GM23338 (cell line): ENCODE measurements at regions not wholly inside any gene's neighbourhood (a gene's known extent, or its start where the extent isn't known, plus 50 kb on each side); places are given as distances from the start of the nearest gene placed in this dataset.

Experiments used
- ATAC-seq: fragments of 200-7000 bp; cut with Tn5 transposase; 3 replicates; pipeline ENCODE4 v1.9.1; 2020
- DNase-seq: peaks from one replicate; pipeline ENCODE4 v3.0.0-alpha.2; 2015; ENCODE audit warnings: low spot score
- H2AFZ ChIP-seq: fragments of 200-600 bp; sonication (generic); 2 replicates; pipeline ENCODE4 v1.8.0; 2016; ENCODE audit warnings: antibody characterized with exemption, mild to moderate bottlenecking, moderate library complexity
- H3F3A ChIP-seq: fragments of 200-600 bp; sonication (generic); replicated peaks from 2 replicates; pipeline ENCODE4 v1.8.0; 2017; ENCODE audit warnings: antibody characterized with exemption, mixed run types, low read depth
- H3K27ac ChIP-seq: fragments of 200-600 bp; sonication (generic); 2 replicates; pipeline ENCODE4 v1.6.1; 2016; ENCODE audit warnings: low read depth
- H3K27me3 ChIP-seq: fragments of 200-600 bp; sonication (generic); 2 replicates; pipeline ENCODE4 v1.8.0; 2016; ENCODE audit warnings: mild to moderate bottlenecking, mixed run types, moderate library complexity; ENCODE audit not compliant: insufficient read depth
- H3K36me3 ChIP-seq: fragments of 200-600 bp; sonication (generic); 2 replicates; pipeline ENCODE4 v1.8.0; 2016; ENCODE audit warnings: mild to moderate bottlenecking; ENCODE audit not compliant: insufficient read depth
- H3K4me1 ChIP-seq: fragments of 200-600 bp; sonication (generic); 2 replicates; pipeline ENCODE4 v1.8.0; 2016; ENCODE audit warnings: mild to moderate bottlenecking, moderate library complexity; ENCODE audit not compliant: insufficient read depth
- H3K4me2 ChIP-seq: fragments of 200-600 bp; sonication (generic); 2 replicates; pipeline ENCODE4 v1.7.1; 2017; ENCODE audit warnings: mixed run types
- H3K4me3 ChIP-seq: fragments of 200-600 bp; sonication (generic); 2 replicates; pipeline ENCODE4 v1.6.1; 2016; ENCODE audit warnings: mixed run types
- H3K79me2 ChIP-seq: fragments of 200-600 bp; sonication (generic); replicated peaks from 2 replicates; pipeline ENCODE4 v1.8.0; 2017; ENCODE audit warnings: mild to moderate bottlenecking; ENCODE audit not compliant: insufficient read depth
- H3K9me2 ChIP-seq: fragments of 200-600 bp; sonication (generic); 2 replicates; pipeline ENCODE4 v1.8.0; 2017; ENCODE audit not compliant: insufficient read depth
- H4K20me1 ChIP-seq: fragments of 200-600 bp; sonication (generic); replicated peaks from 2 replicates; pipeline ENCODE4 v1.8.0; 2017; ENCODE audit warnings: mild to moderate bottlenecking; ENCODE audit not compliant: insufficient read depth
- H3K27ac Mint-ChIP-seq: 2 replicates; pipeline ENCODE4 v1.8.0; 2020; ENCODE audit warnings: inconsistent platforms, mild to moderate bottlenecking, moderate library complexity, mixed read lengths
- H3K27me3 Mint-ChIP-seq: 3 replicates; pipeline ENCODE4 v1.8.0; 2022; ENCODE audit warnings: low read depth, mild to moderate bottlenecking, moderate library complexity, mixed read lengths, inconsistent platforms; ENCODE audit not compliant: insufficient read depth, poor library complexity
- H3K36me3 Mint-ChIP-seq: 3 replicates; pipeline ENCODE4 v1.8.0; 2021; ENCODE audit warnings: low read depth, mild to moderate bottlenecking, inconsistent platforms, moderate library complexity, mixed read lengths
- H3K4me1 Mint-ChIP-seq: 3 replicates; pipeline ENCODE4 v1.8.0; 2020; ENCODE audit warnings: mild to moderate bottlenecking, inconsistent platforms, mixed read lengths
- H3K4me3 Mint-ChIP-seq: 3 replicates; pipeline ENCODE4 v1.8.0; 2021; ENCODE audit warnings: moderate library complexity, mild to moderate bottlenecking, inconsistent platforms, mixed read lengths
- H3K9me3 Mint-ChIP-seq: 3 replicates; pipeline ENCODE4 v1.8.0; 2020; ENCODE audit warnings: moderate library complexity, mild to moderate bottlenecking, inconsistent platforms, mixed read lengths
- CREB1 ChIP-seq: fragments of 250-450 bp; sonication (Bioruptor Pico); IDR thresholded peaks from 2 replicates; pipeline ENCODE4 v1.5.0; 2020; ENCODE audit warnings: low read depth, mild to moderate bottlenecking, moderate library complexity
- CTCF ChIP-seq, 2 experiments: fragments of 200-600 bp in 1 of 2; sonication (generic) in 1 of 2; conservative IDR thresholded peaks; 2 replicates each; pipeline versions ENCODE4 v1.5.1 to v1.6.1; 2016 to 2017; ENCODE audit warnings: antibody characterized with exemption in 2 of 2, low read depth in 2 of 2, mild to moderate bottlenecking in 2 of 2, moderate library complexity in 1 of 2
- ETS1 ChIP-seq: IDR thresholded peaks from 2 replicates; pipeline ENCODE4 v1.6.1; 2016; ENCODE audit warnings: antibody characterized with exemption
- EZH2 ChIP-seq: fragments of 200-600 bp; sonication (generic); IDR thresholded peaks from one replicate; pipeline ENCODE4 v1.8.0; 2017; ENCODE audit warnings: antibody characterized with exemption, mild to moderate bottlenecking, low read depth; ENCODE audit not compliant: unreplicated experiment
- EZH2phosphoT487 ChIP-seq: fragments of 200-600 bp; sonication (generic); IDR thresholded peaks from one replicate; pipeline ENCODE4 v1.8.1; 2018; ENCODE audit warnings: antibody characterized with exemption; ENCODE audit not compliant: unreplicated experiment
- JUNB ChIP-seq: IDR thresholded peaks from one replicate; pipeline ENCODE4 v1.6.1; 2016; ENCODE audit warnings: antibody characterized with exemption; ENCODE audit not compliant: unreplicated experiment
- NANOG ChIP-seq: IDR thresholded peaks from 2 replicates; pipeline ENCODE4 v1.6.1; 2016; ENCODE audit warnings: antibody characterized with exemption, borderline replicate concordance
- POLR2AphosphoS5 ChIP-seq: IDR thresholded peaks from 2 replicates; pipeline ENCODE4 v1.6.1; 2016; ENCODE audit warnings: antibody characterized with exemption, low read depth
- STAT1 ChIP-seq: IDR thresholded peaks from one replicate; pipeline ENCODE4 v1.6.1; 2016; ENCODE audit warnings: antibody characterized with exemption; ENCODE audit not compliant: unreplicated experiment
- ZNF114 ChIP-seq: fragments of 250-450 bp; sonication (Bioruptor Pico); IDR thresholded peaks from 2 replicates; pipeline ENCODE4 v1.5.0; 2020; ENCODE audit warnings: mild to moderate bottlenecking, moderate library complexity
- ZNF331 ChIP-seq: fragments of 250-450 bp; sonication (Bioruptor Pico); IDR thresholded peaks from 2 replicates; pipeline ENCODE4 v1.5.0; 2020; ENCODE audit warnings: low read depth, mild to moderate bottlenecking, moderate library complexity
- TF ChIP-seq, protein P1 (sequence below): fragments of 250-450 bp; sonication (Bioruptor Pico); IDR thresholded peaks from 2 replicates; pipeline ENCODE4 v1.5.0; 2020; ENCODE audit warnings: mild to moderate bottlenecking, moderate library complexity
- TF ChIP-seq, protein P2 (sequence below): IDR thresholded peaks from one replicate; pipeline ENCODE4 v1.6.1; 2018; ENCODE audit warnings: antibody characterized with exemption; ENCODE audit not compliant: unreplicated experiment

- H3K4me3 ChIP-seq: no peak overlapping the region
- H3K9me2 ChIP-seq: no peaks in the 10 kb centered on the region
- H3K4me3 Mint-ChIP-seq: no peak overlapping the region
- H3F3A ChIP-seq: no peaks in the 10 kb centered on the region
- no peaks in the 10 kb centered on the region for H3K27me3 ChIP-seq
- no peak overlapping the region for H3K27ac ChIP-seq
- H3K4me2 ChIP-seq: no peak overlapping the region
- no peak for TF ChIP-seq CREB1 (CRISPR knock-in tag)
- TF ChIP-seq CTCF (conservative IDR thresholded peaks at IDR 0.05; ENCODE audit: low read depth in 2 of 2): no peak
- TF ChIP-seq POLR2AphosphoS5: no peak
- TF ChIP-seq NANOG: no peak
- no peak for TF ChIP-seq ETS1
- TF ChIP-seq JUNB: no peak
- TF ChIP-seq, protein P1, sequence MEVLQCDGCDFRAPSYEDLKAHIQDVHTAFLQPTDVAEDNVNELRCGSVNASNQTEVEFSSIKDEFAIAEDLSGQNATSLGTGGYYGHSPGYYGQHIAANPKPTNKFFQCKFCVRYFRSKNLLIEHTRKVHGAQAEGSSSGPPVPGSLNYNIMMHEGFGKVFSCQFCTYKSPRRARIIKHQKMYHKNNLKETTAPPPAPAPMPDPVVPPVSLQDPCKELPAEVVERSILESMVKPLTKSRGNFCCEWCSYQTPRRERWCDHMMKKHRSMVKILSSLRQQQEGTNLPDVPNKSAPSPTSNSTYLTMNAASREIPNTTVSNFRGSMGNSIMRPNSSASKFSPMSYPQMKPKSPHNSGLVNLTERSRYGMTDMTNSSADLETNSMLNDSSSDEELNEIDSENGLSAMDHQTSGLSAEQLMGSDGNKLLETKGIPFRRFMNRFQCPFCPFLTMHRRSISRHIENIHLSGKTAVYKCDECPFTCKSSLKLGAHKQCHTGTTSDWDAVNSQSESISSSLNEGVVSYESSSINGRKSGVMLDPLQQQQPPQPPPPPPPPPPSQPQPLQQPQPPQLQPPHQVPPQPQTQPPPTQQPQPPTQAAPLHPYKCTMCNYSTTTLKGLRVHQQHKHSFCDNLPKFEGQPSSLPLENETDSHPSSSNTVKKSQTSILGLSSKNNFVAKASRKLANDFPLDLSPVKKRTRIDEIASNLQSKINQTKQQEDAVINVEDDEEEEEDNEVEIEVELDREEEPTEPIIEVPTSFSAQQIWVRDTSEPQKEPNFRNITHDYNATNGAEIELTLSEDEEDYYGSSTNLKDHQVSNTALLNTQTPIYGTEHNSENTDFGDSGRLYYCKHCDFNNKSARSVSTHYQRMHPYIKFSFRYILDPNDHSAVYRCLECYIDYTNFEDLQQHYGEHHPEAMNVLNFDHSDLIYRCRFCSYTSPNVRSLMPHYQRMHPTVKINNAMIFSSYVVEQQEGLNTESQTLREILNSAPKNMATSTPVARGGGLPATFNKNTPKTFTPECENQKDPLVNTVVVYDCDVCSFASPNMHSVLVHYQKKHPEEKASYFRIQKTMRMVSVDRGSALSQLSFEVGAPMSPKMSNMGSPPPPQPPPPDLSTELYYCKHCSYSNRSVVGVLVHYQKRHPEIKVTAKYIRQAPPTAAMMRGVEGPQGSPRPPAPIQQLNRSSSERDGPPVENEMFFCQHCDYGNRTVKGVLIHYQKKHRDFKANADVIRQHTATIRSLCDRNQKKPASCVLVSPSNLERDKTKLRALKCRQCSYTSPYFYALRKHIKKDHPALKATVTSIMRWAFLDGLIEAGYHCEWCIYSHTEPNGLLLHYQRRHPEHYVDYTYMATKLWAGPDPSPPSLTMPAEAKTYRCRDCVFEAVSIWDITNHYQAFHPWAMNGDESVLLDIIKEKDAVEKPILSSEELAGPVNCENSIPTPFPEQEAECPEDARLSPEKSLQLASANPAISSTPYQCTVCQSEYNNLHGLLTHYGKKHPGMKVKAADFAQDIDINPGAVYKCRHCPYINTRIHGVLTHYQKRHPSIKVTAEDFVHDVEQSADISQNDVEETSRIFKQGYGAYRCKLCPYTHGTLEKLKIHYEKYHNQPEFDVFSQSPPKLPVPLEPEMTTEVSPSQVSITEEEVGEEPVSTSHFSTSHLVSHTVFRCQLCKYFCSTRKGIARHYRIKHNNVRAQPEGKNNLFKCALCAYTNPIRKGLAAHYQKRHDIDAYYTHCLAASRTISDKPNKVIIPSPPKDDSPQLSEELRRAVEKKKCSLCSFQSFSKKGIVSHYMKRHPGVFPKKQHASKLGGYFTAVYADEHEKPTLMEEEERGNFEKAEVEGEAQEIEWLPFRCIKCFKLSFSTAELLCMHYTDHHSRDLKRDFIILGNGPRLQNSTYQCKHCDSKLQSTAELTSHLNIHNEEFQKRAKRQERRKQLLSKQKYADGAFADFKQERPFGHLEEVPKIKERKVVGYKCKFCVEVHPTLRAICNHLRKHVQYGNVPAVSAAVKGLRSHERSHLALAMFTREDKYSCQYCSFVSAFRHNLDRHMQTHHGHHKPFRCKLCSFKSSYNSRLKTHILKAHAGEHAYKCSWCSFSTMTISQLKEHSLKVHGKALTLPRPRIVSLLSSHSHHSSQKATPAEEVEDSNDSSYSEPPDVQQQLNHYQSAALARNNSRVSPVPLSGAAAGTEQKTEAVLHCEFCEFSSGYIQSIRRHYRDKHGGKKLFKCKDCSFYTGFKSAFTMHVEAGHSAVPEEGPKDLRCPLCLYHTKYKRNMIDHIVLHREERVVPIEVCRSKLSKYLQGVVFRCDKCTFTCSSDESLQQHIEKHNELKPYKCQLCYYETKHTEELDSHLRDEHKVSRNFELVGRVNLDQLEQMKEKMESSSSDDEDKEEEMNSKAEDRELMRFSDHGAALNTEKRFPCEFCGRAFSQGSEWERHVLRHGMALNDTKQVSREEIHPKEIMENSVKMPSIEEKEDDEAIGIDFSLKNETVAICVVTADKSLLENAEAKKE (CRISPR knock-in tag): no peak
- TF ChIP-seq, protein P2, sequence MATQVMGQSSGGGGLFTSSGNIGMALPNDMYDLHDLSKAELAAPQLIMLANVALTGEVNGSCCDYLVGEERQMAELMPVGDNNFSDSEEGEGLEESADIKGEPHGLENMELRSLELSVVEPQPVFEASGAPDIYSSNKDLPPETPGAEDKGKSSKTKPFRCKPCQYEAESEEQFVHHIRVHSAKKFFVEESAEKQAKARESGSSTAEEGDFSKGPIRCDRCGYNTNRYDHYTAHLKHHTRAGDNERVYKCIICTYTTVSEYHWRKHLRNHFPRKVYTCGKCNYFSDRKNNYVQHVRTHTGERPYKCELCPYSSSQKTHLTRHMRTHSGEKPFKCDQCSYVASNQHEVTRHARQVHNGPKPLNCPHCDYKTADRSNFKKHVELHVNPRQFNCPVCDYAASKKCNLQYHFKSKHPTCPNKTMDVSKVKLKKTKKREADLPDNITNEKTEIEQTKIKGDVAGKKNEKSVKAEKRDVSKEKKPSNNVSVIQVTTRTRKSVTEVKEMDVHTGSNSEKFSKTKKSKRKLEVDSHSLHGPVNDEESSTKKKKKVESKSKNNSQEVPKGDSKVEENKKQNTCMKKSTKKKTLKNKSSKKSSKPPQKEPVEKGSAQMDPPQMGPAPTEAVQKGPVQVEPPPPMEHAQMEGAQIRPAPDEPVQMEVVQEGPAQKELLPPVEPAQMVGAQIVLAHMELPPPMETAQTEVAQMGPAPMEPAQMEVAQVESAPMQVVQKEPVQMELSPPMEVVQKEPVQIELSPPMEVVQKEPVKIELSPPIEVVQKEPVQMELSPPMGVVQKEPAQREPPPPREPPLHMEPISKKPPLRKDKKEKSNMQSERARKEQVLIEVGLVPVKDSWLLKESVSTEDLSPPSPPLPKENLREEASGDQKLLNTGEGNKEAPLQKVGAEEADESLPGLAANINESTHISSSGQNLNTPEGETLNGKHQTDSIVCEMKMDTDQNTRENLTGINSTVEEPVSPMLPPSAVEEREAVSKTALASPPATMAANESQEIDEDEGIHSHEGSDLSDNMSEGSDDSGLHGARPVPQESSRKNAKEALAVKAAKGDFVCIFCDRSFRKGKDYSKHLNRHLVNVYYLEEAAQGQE: no peak
- no peak for TF ChIP-seq EZH2phosphoT487
- no peak for TF ChIP-seq STAT1
- TF ChIP-seq ZNF114 (CRISPR knock-in tag): no peak
- no peak for TF ChIP-seq ZNF331 (CRISPR knock-in tag)
- TF ChIP-seq EZH2: no peak
- no peaks in the 10 kb centered on the region for H3K79me2 ChIP-seq
- ATAC-seq (no peak), DNase-seq (no peak)
- no peaks in the 10 kb centered on the region for H3K27me3 Mint-ChIP-seq
- H3K36me3 Mint-ChIP-seq: no peaks in the 10 kb centered on the region; the same call in 2 of the 3 replicates
- H3K4me1 Mint-ChIP-seq: peaks cover 4% of the 10 kb centered on the region; the same call in 1 of the 3 replicates
- no peaks in the 10 kb centered on the region for H3K4me1 ChIP-seq
- no peak overlapping the region for H3K27ac Mint-ChIP-seq
- H3K9me3 Mint-ChIP-seq: no peaks in the 10 kb centered on the region
- no peak overlapping the region for H2AFZ ChIP-seq
- no peaks in the 10 kb centered on the region for H4K20me1 ChIP-seq
- H3K36me3 ChIP-seq: no peaks in the 10 kb centered on the region
These were observed 552.6 kb downstream of the NAP1L3 start for GRCh38 chrX:93120805-93121204.
